ENCODE measurements at regions not wholly inside any gene's neighbourhood (a gene's known extent, or its start where the extent isn't known, plus 50 kb on each side); places are given as distances from the start of the nearest gene placed in this dataset.

GRCh38 chr15:36398212-36398611 is 181.2 kb upstream of the CDIN1 start:
- FAIRE-seq (no peak), DNase-seq (ENCODE audit: extremely low read depth in 1 of 4, low spot score in 3 of 4) (no peak), ATAC-seq (no peak)
- H4K20me1 ChIP-seq (replicated peaks; ENCODE audit: control insufficient read depth, insufficient read depth, low read length) = no peaks in the 10 kb centered on the region
- no peak overlapping the region for H3K4me2 ChIP-seq (ENCODE audit: insufficient read depth, low read length)
- H2AFZ ChIP-seq (ENCODE audit: low read depth, low read length) = no peak overlapping the region
- CTCF ChIA-PET (ENCODE audit: low intra/inter-chr PET ratio) = no interaction called here
- H3K4me1 ChIP-seq (replicated peaks in 1 of 2; ENCODE audit: control insufficient read depth in 2 of 2, insufficient read depth in 2 of 2, low read length in 2 of 2) = peaks cover 0 to 7% of the 10 kb centered on the region in 2 experiments; a peak in 2 of 5 replicates
- POLR2A ChIA-PET = no interaction called here
- H3K4me3 ChIP-seq = no peak overlapping the region
- H3K9ac ChIP-seq (ENCODE audit: insufficient read depth in 1 of 2, low read depth in 2 of 2, low read length in 2 of 2) = no peak overlapping the region
- no peaks in the 10 kb centered on the region for H3K79me2 ChIP-seq (ENCODE audit: control insufficient read depth, insufficient read depth, low read length)
- no TSS peak for BruUV-seq (replicated peaks)
- no peaks in the 10 kb centered on the region; the same call in 1 of the 2 replicates for H3K9me3 ChIP-seq (replicated peaks; ENCODE audit: control insufficient read depth, insufficient read depth, low read depth, low read length)
- no peaks in the 10 kb centered on the region for H3K27me3 ChIP-seq (ENCODE audit: control insufficient read depth in 2 of 2, insufficient read depth in 2 of 2, low read length in 2 of 2)
- in situ Hi-C loops (cut with MboI) = no loop called here
- intact Hi-C loops (cut with micrococcal nuclease) = no loop called here
- H3K9me1 ChIP-seq (ENCODE audit: control insufficient read depth, insufficient read depth, low read length) = no peaks in the 10 kb centered on the region
- H3K27ac ChIP-seq (ENCODE audit: extremely low read depth, low read depth, low read length) = no peak overlapping the region
- TF ChIP-seq JUNB (CRISPR knock-in tag; conservative IDR thresholded peaks at IDR 0.05) (no peak), CTCFL (IDR thresholded peaks at IDR 0.05; ENCODE audit: borderline replicate concordance, insufficient read depth, low read depth, low read length, poor library complexity, severe bottlenecking) (no peak), JUND (IDR thresholded peaks at IDR 0.05; ENCODE audit: borderline replicate concordance, low read depth, low read length) (no peak), JUND (tag; IDR thresholded peaks at IDR 0.05; ENCODE audit: borderline replicate concordance, low read depth, low read length) (no peak), ZNF41 (CRISPR knock-in tag; conservative IDR thresholded peaks at IDR 0.05) (no peak)
- WGBS (ENCODE audit: insufficient coverage, low coverage, missing lambda C conversion rate) = 71% methylated on average over 3 of the region's 3 CpGs
- no peaks in the 10 kb centered on the region for H3K36me3 ChIP-seq (ENCODE audit: control insufficient read depth, insufficient read depth, low read length)
